D721Med (cell line): ENCODE measurements at regions not wholly inside any gene's neighbourhood (a gene's known extent, or its start where the extent isn't known, plus 50 kb on each side); places are given as distances from the start of the nearest gene placed in this dataset.

Experiments used
- DNase-seq: peaks from one replicate; pipeline ENCODE4 v3.0.0; 2011; ENCODE audit warnings: low spot score; ENCODE audit not compliant: insufficient read length
- FAIRE-seq: peaks from 2 replicates; lab custom pipeline; 2011; peaks lifted over from hg19 to GRCh38; lab: Jason Lieb, UNC
- CTCF ChIP-seq: IDR thresholded peaks from 2 replicates; pipeline ENCODE4 v1.5.1; 2012; ENCODE audit warnings: mild to moderate bottlenecking, control low read depth; ENCODE audit not compliant: insufficient read depth; ENCODE audit errors: missing control alignments

- DNase-seq (no peak), FAIRE-seq (no peak)
- TF ChIP-seq CTCF = no peak
Observed at GRCh38 chr18:7476386-7476785, 90.7 kb upstream of the PTPRM start.

GRCh38 chr18:7479756-7480155 is 87.4 kb upstream of the PTPRM start:
- DNase-seq (no peak), FAIRE-seq (no peak)
- no peak for TF ChIP-seq CTCF

- TF ChIP-seq CTCF = no peak
- DNase-seq (no peak), FAIRE-seq (no peak)
Observed at GRCh38 chr18:7480879-7481278, 86.2 kb upstream of the PTPRM start.

GRCh38 chr18:7482342-7482741 is 84.8 kb upstream of the PTPRM start:
- DNase-seq (no peak), FAIRE-seq (peak; percentile 66)
- no peak for TF ChIP-seq CTCF

GRCh38 chr18:7485616-7486015 is 81.5 kb upstream of the PTPRM start:
- DNase-seq (no peak), FAIRE-seq (no peak)
- TF ChIP-seq CTCF = no peak

- DNase-seq (no peak), FAIRE-seq (no peak)
- TF ChIP-seq CTCF = no peak
Observed at GRCh38 chr18:7488571-7488970, 78.5 kb upstream of the PTPRM start.

GRCh38 chr18:7490104-7490503 is 77.0 kb upstream of the PTPRM start:
- DNase-seq (no peak), FAIRE-seq (no peak)
- TF ChIP-seq CTCF = no peak
